Prostate gland (tissue), 2 donors: ENCODE measurements at regions not wholly inside any gene's neighbourhood (a gene's known extent, or its start where the extent isn't known, plus 50 kb on each side); places are given as distances from the start of the nearest gene placed in this dataset.

ENCODE experiments used
- DNase-seq: peaks from one replicate; pipeline ENCODE4 v3.0.0-alpha.2; 2019; ENCODE audit warnings: low spot score
- H3K27ac ChIP-seq, 2 donors: fragments of 200-600 bp; sonication (generic); 2 replicates each; pipeline ENCODE4 v1.5.1; 2017 to 2019
- H3K27me3 ChIP-seq: fragments of 200-600 bp; sonication (generic); replicated peaks from 2 replicates; pipeline ENCODE4 v1.5.1; 2019; ENCODE audit not compliant: insufficient read depth
- H3K36me3 ChIP-seq, 2 donors: fragments of 200-600 bp; sonication (generic); 1 replicate in 1 of 2; 2 replicates in 1 of 2; pipeline versions ENCODE4 v1.5.1 to v1.8.1; 2017 to 2019
- H3K4me1 ChIP-seq: fragments of 200-600 bp; sonication (generic); replicated peaks from 2 replicates; pipeline ENCODE4 v1.5.1; 2019
- H3K4me3 ChIP-seq, 2 donors: fragments of 200-600 bp; sonication (generic); 2 replicates each; pipeline ENCODE4 v1.5.1; 2017 to 2019
- H3K9me3 ChIP-seq: fragments of 200-600 bp; sonication (generic); 2 replicates; pipeline ENCODE4 v1.5.1; 2017
- CTCF ChIP-seq, 4 experiments: fragments of 200-600 bp in 2 of 4; fragments of 450-650 bp in 2 of 4; sonication (generic) in 2 of 4; IDR thresholded peaks; 1 replicate in 3 of 4; 2 replicates in 1 of 4; pipeline ENCODE4 v1.5.1; 2016 to 2019; ENCODE audit warnings: antibody characterized with exemption in 4 of 4, mild to moderate bottlenecking in 2 of 4, moderate library complexity in 2 of 4
- POLR2A ChIP-seq: fragments of 450-650 bp; IDR thresholded peaks from one replicate; pipeline ENCODE4 v1.6.1; 2016; ENCODE audit warnings: antibody characterized with exemption, mild to moderate bottlenecking
- POLR2AphosphoS5 ChIP-seq: sonication (generic); formaldehyde crosslinking; IDR thresholded peaks from one replicate; pipeline ENCODE4 v1.6.1; 2017; ENCODE audit warnings: antibody characterized with exemption
- WGBS: methylation state at CpG from one replicate; pipeline ENCODE4 v1.1.5; 2018; 5-methylcytosine and 5-hydroxymethylcytosine counted together
- intact Hi-C: fragments of 100-400 bp; cut with DNase I; formaldehyde crosslinking; loops from one replicate; pipeline ENCODE4 v1.14.2; 2022

DNA sequence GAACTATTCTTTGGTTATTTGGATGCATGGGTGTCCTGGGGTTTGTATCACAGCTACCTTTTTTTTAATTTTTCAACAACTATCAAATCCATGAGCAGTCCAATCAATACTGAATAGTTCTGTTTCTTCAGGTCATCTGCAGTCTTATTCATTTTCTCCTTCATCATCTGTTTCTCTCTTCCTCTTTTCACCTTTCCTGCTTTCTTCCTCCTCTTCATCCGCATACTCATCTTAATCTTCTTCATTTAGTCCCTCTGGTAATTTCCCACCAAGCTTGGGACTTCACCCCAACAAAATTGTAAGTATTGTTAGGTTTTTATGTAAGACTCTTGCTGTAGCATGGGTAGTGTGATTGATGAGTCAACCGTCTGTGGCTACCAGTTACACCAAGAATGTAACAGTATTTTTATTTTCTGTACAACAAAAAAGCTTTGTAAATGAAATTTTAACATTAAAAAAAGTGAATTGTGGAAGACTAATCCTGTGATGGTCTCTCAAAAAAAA lies 184.1 kb upstream of the RNPC3 start:
- no peak overlapping the region for H3K27ac ChIP-seq
- no peaks in the 10 kb centered on the region for H3K36me3 ChIP-seq
- DNase-seq: no peak
- TF ChIP-seq CTCF (IDR thresholded peaks at IDR 0.05) (no peak), POLR2AphosphoS5 (no peak), POLR2A (no peak)
- 90% methylated on average over 2 of the region's 2 CpGs for WGBS
- intact Hi-C loops: no loop called here
- no peaks in the 10 kb centered on the region for H3K9me3 ChIP-seq
- H3K4me3 ChIP-seq: no peak overlapping the region
- no peaks in the 10 kb centered on the region for H3K27me3 ChIP-seq
- H3K4me1 ChIP-seq: no peaks in the 10 kb centered on the region

- no peak for DNase-seq
- H3K27ac ChIP-seq: no peak overlapping the region
Measured at GRCh38 chr1:103337779-103338178, 187.7 kb upstream of the RNPC3 start.

GRCh38 chr1:103336408-103336807 lies 189.1 kb upstream of the RNPC3 start:
- Histone ChIP-seq H3K9me3 (no peaks in the 10 kb centered on the region), H3K4me3 (no peak overlapping the region), H3K27me3 (no peaks in the 10 kb centered on the region), H3K27ac (no peak overlapping the region), H3K4me1 (no peaks in the 10 kb centered on the region), H3K36me3 (no peaks in the 10 kb centered on the region)
- intact Hi-C loops: no loop called here
- WGBS: 44% methylated on average over 1 of the region's 1 CpG
- DNase-seq: no peak
- TF ChIP-seq POLR2A (no peak), POLR2AphosphoS5 (no peak), CTCF (IDR thresholded peaks at IDR 0.05) (no peak)

More at GRCh38 chr1:103337779-103338178, 187.7 kb upstream of the RNPC3 start:
- no peak for TF ChIP-seq POLR2AphosphoS5
- no peak for TF ChIP-seq CTCF (IDR thresholded peaks at IDR 0.05)
- TF ChIP-seq POLR2A: no peak
- Histone ChIP-seq H3K4me1 (no peaks in the 10 kb centered on the region), H3K27me3 (no peaks in the 10 kb centered on the region), H3K36me3 (no peaks in the 10 kb centered on the region), H3K4me3 (no peak overlapping the region), H3K9me3 (no peaks in the 10 kb centered on the region)
- 87% methylated on average over 4 of the region's 4 CpGs for WGBS
- intact Hi-C loops: no loop called here

DNA sequence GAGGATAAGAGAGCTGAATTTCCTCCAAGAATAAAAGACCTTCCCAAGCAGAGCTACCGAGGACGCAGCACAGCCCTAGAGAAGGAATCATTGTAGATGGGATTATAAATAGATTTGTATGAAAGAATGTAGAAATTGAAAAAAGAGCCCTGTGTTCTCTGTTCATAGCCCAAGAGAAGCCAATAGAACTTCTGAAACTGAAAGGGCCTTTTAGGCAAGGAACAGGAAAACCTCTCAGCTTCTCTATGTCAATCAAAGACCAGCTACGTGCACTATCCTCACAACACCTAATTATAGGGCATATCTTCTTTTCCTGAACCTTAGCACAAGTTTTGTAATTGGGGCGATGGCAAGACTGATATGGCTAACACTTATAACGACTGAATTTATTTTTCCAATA lies 192.4 kb upstream of the RNPC3 start:
- no peak for DNase-seq
- intact Hi-C loops: no loop called here
- no peak overlapping the region for H3K4me3 ChIP-seq
- no peak overlapping the region for H3K27ac ChIP-seq
- H3K4me1 ChIP-seq: no peaks in the 10 kb centered on the region
- TF ChIP-seq CTCF (IDR thresholded peaks at IDR 0.05): no peak
- TF ChIP-seq POLR2AphosphoS5: no peak
- TF ChIP-seq POLR2A: no peak
- no peaks in the 10 kb centered on the region for H3K9me3 ChIP-seq
- no peaks in the 10 kb centered on the region for H3K36me3 ChIP-seq
- WGBS: 78% methylated on average over 5 of the region's 5 CpGs
- no peaks in the 10 kb centered on the region for H3K27me3 ChIP-seq

DNA sequence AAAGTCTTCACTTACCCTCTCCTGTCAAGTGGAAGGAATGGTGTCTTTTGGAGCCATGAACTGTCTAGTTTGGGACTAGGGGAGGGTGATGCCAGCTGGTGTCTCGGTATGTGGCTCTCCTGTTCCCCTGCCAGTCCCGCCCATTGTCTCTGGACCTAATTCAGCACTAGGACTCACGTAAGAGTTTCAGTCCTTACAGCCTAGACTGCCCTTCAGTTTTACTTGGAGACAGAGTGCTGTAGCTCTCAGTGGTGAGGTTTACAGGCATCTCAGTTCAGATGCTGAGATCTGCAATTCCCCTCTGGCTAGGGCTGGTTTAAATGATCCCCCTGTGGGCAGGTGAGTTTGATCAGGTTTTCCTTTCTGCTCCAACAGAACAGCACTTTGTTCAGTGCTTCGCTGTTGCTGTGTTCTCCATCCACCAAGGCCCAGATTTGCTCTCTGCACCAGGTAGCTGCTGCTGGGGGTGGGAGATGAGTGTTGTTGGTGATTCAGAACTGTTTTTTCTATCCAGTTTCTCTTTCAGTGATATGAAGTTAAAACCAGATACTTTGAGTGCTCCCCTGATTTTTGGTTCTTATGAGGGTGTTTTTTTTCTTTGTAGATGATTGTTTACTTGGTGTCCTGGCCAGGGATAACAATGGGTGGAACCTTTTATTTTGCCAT lies 198.3 kb upstream of the RNPC3 start:
- WGBS: 87% methylated on average over 4 of the region's 4 CpGs
- Histone ChIP-seq H3K27me3 (no peaks in the 10 kb centered on the region), H3K36me3 (no peaks in the 10 kb centered on the region), H3K27ac (no peak overlapping the region), H3K9me3 (no peaks in the 10 kb centered on the region), H3K4me3 (no peak overlapping the region), H3K4me1 (no peaks in the 10 kb centered on the region)
- TF ChIP-seq POLR2AphosphoS5: no peak
- TF ChIP-seq POLR2A: no peak
- TF ChIP-seq CTCF (IDR thresholded peaks at IDR 0.05): no peak
- intact Hi-C loops: no loop called here
- DNase-seq: no peak
